ENCODE measurements at regions not wholly inside any gene's neighbourhood (a gene's known extent, or its start where the extent isn't known, plus 50 kb on each side); places are given as distances from the start of the nearest gene placed in this dataset.

DNA sequence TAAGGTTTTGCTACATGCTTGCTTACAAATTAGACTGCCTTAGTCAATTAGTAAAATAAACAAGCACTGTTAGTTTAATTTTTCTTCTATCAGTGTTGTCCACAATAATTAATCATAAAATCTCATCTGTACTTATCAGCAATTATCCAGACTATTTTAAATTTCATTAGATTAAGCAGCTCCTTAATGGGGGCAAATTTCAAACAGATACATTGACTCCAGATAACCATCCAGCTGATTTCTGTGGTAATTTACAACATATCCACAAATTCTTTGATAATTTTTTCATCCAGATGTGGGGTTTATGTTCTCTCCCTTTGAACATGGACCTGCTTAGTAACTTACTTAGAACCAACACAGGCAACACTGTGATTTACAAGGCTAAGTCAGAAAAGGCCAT is 170.4 kb upstream of the CWC22 start:
- no peak overlapping the region for H3K4me3 ChIP-seq (ENCODE audit: low read depth, low read length)
- no peak for TF ChIP-seq CTCF (IDR thresholded peaks at IDR 0.05; ENCODE audit: low read depth, low read length)
- in situ Hi-C loops (cut with HindIII; ENCODE audit: low sequenced_read_pairs) = no loop called here
- no peak for DNase-seq (ENCODE audit: low read depth, low spot score)

DNA sequence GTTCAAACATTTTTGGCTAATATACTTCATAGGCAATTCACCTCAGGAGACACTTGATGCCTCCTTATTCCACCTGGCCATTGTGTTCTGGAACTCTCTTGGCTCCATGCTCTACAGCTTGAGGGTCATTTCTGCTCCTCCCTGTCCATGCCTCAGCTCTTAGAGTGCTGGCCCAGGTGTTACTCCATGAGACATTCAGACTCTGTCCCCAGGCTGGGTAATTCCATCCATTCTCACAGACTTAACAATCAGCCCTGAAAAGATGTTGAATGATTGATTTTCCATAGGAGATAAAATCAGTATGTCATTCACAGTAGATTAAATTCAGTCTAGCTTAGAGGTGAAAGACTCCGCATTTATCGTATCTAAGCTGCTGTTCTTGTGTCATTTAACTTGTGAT is 168.6 kb upstream of the CWC22 start:
- no peak for TF ChIP-seq CTCF (IDR thresholded peaks at IDR 0.05; ENCODE audit: low read depth, low read length)
- H3K4me3 ChIP-seq (ENCODE audit: low read depth, low read length) = no peak overlapping the region
- in situ Hi-C loops (cut with HindIII; ENCODE audit: low sequenced_read_pairs) = no loop called here
- no peak for DNase-seq (ENCODE audit: low read depth, low spot score)

DNA sequence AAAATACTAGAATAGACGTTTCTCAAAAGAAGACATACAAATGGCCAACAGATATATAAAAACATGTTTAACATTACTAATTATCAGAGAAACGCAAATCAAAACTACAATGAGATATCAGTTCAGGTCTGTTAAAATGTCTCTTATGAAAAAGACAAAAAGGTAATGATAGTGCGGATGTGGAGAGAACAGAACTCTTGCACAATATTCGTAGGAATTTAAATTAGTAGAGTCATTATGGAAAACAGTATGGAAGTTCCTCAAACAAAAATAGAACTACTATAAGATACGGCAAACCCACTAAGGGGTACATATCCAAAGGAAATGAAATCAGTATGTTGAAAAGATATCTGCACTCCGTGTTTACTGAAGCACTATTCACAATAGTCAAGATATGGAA is 167.5 kb upstream of the CWC22 start:
- TF ChIP-seq CTCF (IDR thresholded peaks at IDR 0.05; ENCODE audit: low read depth, low read length) = no peak
- H3K4me3 ChIP-seq (ENCODE audit: low read depth, low read length) = no peak overlapping the region
- in situ Hi-C loops (cut with HindIII; ENCODE audit: low sequenced_read_pairs) = no loop called here
- DNase-seq (ENCODE audit: low read depth, low spot score) = no peak

GRCh38 chr2:180169474-180169873 is 162.4 kb upstream of the CWC22 start:
- in situ Hi-C loops (cut with HindIII; ENCODE audit: low sequenced_read_pairs) = no loop called here
- DNase-seq (ENCODE audit: low read depth, low spot score) = no peak
- H3K4me3 ChIP-seq (ENCODE audit: low read depth, low read length) = no peak overlapping the region
- TF ChIP-seq CTCF (IDR thresholded peaks at IDR 0.05; ENCODE audit: low read depth, low read length) = no peak

- no peak overlapping the region for H3K4me3 ChIP-seq (ENCODE audit: low read depth, low read length)
- TF ChIP-seq CTCF (IDR thresholded peaks at IDR 0.05; ENCODE audit: low read depth, low read length) = no peak
- in situ Hi-C loops (cut with HindIII; ENCODE audit: low sequenced_read_pairs) = no loop called here
- DNase-seq (ENCODE audit: low read depth, low spot score) = no peak
Measured at GRCh38 chr2:180161415-180161814, 154.3 kb upstream of the CWC22 start.

GRCh38 chr2:180159921-180160320 is 152.8 kb upstream of the CWC22 start:
- no peak for DNase-seq (ENCODE audit: low read depth, low spot score)
- no peak for TF ChIP-seq CTCF (IDR thresholded peaks at IDR 0.05; ENCODE audit: low read depth, low read length)
- no peak overlapping the region for H3K4me3 ChIP-seq (ENCODE audit: low read depth, low read length)
- in situ Hi-C loops (cut with HindIII; ENCODE audit: low sequenced_read_pairs) = no loop called here

- H3K4me3 ChIP-seq (ENCODE audit: low read depth, low read length) = no peak overlapping the region
- TF ChIP-seq CTCF (IDR thresholded peaks at IDR 0.05; ENCODE audit: low read depth, low read length) = no peak
- DNase-seq (ENCODE audit: low read depth, low spot score) = no peak
- in situ Hi-C loops (cut with HindIII; ENCODE audit: low sequenced_read_pairs) = no loop called here
Measured at GRCh38 chr2:180158961-180159360, 151.9 kb upstream of the CWC22 start.

Data from astrocyte of the spinal cord (primary cell).